ENCODE measurements at regions not wholly inside any gene's neighbourhood (a gene's known extent, or its start where the extent isn't known, plus 50 kb on each side); places are given as distances from the start of the nearest gene placed in this dataset.
A peak's percentile ranks its signal among the peaks of the same experiment; 100 is the strongest.
"Not testable (repeated sequence)": the region's sequence is repeated elsewhere in the genome, so short reads cannot be mapped to it uniquely, and the experiment has no call there.

GRCh38 chr19:34871911-34872310, 54.8 kb upstream of the ZNF30 start:
- peak; percentile 39 for DNase-seq (ENCODE audit: low spot score)

- no peak for DNase-seq (ENCODE audit: low spot score)
Measured at GRCh38 chr19:34867631-34868030, 59.1 kb upstream of the ZNF30 start.

GRCh38 chr19:34865225-34865624, 61.5 kb upstream of the ZNF30 start:
- DNase-seq (ENCODE audit: low spot score) = not testable (repeated sequence)

- not testable (repeated sequence) for DNase-seq (ENCODE audit: low spot score)
Measured at GRCh38 chr19:34859823-34860736, 66.6 kb upstream of the ZNF30 start.

- DNase-seq (ENCODE audit: low spot score) = not testable (repeated sequence)
Measured at GRCh38 chr19:34859325-34859724, 67.4 kb upstream of the ZNF30 start.

- no peak for DNase-seq (ENCODE audit: low spot score)
Measured at GRCh38 chr19:34856052-34856451, 70.7 kb upstream of the ZNF30 start.

- DNase-seq (ENCODE audit: low spot score) = no peak
Measured at GRCh38 chr19:34853369-34853768, 73.3 kb upstream of the ZNF30 start.

GRCh38 chr19:34852669-34853068, 74.0 kb upstream of the ZNF30 start:
- no peak for DNase-seq (ENCODE audit: low spot score)

GRCh38 chr19:34851277-34851804, 75.4 kb upstream of the ZNF30 start:
- DNase-seq (ENCODE audit: low spot score) = peak; percentile 41

- no peak for DNase-seq (ENCODE audit: low spot score)
Measured at GRCh38 chr19:34847393-34847792, 74.4 kb upstream of the ZNF599 start.

GRCh38 chr19:34844277-34844676, 71.3 kb upstream of the ZNF599 start:
- DNase-seq (ENCODE audit: low spot score) = no peak

- no peak for DNase-seq (ENCODE audit: low spot score)
Measured at GRCh38 chr19:34841780-34842179, 68.8 kb upstream of the ZNF599 start.

- DNase-seq (ENCODE audit: low spot score) = peak; percentile 63
Measured at GRCh38 chr19:34838753-34839431, 65.9 kb upstream of the ZNF599 start.

- DNase-seq (ENCODE audit: low spot score) = peak; percentile 69
Measured at GRCh38 chr19:34838248-34838647, 65.2 kb upstream of the ZNF599 start.

- no peak for DNase-seq (ENCODE audit: low spot score)
Measured at GRCh38 chr19:34837262-34837661, 64.2 kb upstream of the ZNF599 start.

- DNase-seq (ENCODE audit: low spot score) = no peak
Measured at GRCh38 chr19:34835631-34836351, 62.8 kb upstream of the ZNF599 start.

- no peak for DNase-seq (ENCODE audit: low spot score)
Measured at GRCh38 chr19:34834472-34835061, 61.6 kb upstream of the ZNF599 start.

GRCh38 chr19:34832581-34833112, 59.6 kb upstream of the ZNF599 start:
- no peak for DNase-seq (ENCODE audit: low spot score)

GRCh38 chr19:34831714-34832113, 58.7 kb upstream of the ZNF599 start:
- DNase-seq (ENCODE audit: low spot score) = no peak

- no peak for DNase-seq (ENCODE audit: low spot score)
Measured at GRCh38 chr19:34828156-34828555, 55.1 kb upstream of the ZNF599 start.

GRCh38 chr19:34825212-34825611, 52.2 kb upstream of the ZNF599 start:
- no peak for DNase-seq (ENCODE audit: low spot score)

- DNase-seq (ENCODE audit: low spot score) = no peak
Measured at GRCh38 chr19:34824686-34825085, 51.7 kb upstream of the ZNF599 start.

Data from D341Med (cell line).